RWPE1 (cell line): ENCODE measurements at regions not wholly inside any gene's neighbourhood (a gene's known extent, or its start where the extent isn't known, plus 50 kb on each side); places are given as distances from the start of the nearest gene placed in this dataset.

Experiments used
- CTCF ChIA-PET: fragments of 350-600 bp; sonication (Branson Sonifier 250); formaldehyde crosslinking; extraction: SDS; loops from one replicate; lab custom pipeline; 2021; lab: Yijun Ruan, JAX
- POLR2A ChIA-PET: fragments of 400-600 bp; formaldehyde crosslinking; extraction: SDS; loops from one replicate; lab custom pipeline; 2020; ENCODE audit warnings: antibody characterized with exemption; ENCODE audit not compliant: low non-redundant PET; lab: Yijun Ruan, JAX
- DNase-seq: peaks from one replicate; pipeline ENCODE4 v3.0.0; 2012; ENCODE audit warnings: low spot score
- H3K27ac ChIP-seq: fragments of 450-650 bp; 2 replicates; pipeline ENCODE4 v1.5.1; 2017
- TF ChIP-seq, protein P1 (sequence below): fragments of 450-650 bp; conservative IDR thresholded peaks from 2 replicates; pipeline ENCODE4 v1.5.1; 2017; ENCODE audit warnings: low read depth, mild to moderate bottlenecking

DNA sequence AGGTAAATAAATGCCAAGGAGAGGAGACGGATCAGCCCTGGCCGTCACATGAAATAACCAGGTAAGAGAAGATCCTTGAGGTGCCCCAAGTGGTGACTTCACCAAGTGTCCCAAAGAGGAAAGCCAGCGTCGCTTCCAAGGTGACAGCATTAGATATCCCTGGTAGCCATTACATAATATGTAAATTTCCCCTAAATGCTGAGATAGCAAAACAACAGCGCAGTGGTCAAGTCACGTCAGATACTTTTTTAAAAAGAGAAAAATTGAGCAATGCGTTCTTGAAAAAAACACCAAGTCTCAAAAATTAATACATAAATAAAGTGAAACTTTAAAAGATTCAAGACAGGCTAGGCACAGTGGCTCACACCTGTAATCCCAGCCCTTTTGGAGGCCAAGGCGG is 100.2 kb downstream of the HTR5A start:
- no peak for DNase-seq
- TF ChIP-seq, protein P1, sequence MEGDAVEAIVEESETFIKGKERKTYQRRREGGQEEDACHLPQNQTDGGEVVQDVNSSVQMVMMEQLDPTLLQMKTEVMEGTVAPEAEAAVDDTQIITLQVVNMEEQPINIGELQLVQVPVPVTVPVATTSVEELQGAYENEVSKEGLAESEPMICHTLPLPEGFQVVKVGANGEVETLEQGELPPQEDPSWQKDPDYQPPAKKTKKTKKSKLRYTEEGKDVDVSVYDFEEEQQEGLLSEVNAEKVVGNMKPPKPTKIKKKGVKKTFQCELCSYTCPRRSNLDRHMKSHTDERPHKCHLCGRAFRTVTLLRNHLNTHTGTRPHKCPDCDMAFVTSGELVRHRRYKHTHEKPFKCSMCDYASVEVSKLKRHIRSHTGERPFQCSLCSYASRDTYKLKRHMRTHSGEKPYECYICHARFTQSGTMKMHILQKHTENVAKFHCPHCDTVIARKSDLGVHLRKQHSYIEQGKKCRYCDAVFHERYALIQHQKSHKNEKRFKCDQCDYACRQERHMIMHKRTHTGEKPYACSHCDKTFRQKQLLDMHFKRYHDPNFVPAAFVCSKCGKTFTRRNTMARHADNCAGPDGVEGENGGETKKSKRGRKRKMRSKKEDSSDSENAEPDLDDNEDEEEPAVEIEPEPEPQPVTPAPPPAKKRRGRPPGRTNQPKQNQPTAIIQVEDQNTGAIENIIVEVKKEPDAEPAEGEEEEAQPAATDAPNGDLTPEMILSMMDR: no peak
- POLR2A ChIA-PET: no interaction called here
- CTCF ChIA-PET: no interaction called here
- H3K27ac ChIP-seq: no peak overlapping the region

DNA sequence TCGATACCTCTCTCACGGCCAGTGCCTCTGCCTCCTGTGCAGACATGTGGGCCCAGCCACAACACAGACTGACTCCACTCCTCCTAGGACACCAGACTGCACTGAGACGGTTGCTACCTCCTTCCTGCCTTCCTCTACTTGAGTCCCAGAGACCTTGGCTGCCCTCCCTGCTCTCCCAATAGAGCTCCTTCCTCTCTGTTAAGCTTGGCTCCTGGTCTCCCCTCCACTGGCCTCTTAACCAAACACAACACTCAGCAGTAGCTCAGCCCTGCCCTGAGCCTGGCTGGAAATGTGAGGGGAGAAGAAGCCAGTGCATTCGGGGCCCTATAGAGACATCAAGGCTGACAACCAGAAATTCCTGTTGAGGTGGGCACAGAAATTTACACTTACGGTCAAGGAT is 102.0 kb downstream of the HTR5A start:
- no peak for DNase-seq
- H3K27ac ChIP-seq: no peak overlapping the region
- ChIA-PET CTCF (no interaction called here), POLR2A (no interaction called here)
- TF ChIP-seq, protein P1: no peak

DNA sequence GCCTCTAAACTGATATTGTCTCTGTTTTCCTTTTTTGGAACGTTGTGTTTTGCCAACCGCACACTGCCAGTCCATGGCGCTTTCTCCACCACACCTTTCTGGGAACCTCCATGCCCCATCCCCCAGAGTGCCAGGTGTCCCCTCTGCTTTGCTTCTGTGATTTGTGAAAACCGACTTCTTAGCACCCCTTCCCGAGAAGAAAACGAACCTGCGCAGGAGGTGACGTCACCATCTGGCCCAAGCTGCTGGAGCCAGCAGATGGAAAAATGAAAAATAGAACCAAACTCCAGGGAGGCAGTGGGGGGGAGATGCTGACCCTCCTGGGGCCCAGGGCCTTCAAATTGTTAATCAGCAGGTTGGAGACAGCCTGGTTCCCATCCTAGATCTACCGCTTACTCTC is 103.8 kb downstream of the HTR5A start:
- ChIA-PET CTCF (no interaction called here), POLR2A (no interaction called here)
- no peak for DNase-seq
- no peak overlapping the region for H3K27ac ChIP-seq
- TF ChIP-seq, protein P1: no peak

DNA sequence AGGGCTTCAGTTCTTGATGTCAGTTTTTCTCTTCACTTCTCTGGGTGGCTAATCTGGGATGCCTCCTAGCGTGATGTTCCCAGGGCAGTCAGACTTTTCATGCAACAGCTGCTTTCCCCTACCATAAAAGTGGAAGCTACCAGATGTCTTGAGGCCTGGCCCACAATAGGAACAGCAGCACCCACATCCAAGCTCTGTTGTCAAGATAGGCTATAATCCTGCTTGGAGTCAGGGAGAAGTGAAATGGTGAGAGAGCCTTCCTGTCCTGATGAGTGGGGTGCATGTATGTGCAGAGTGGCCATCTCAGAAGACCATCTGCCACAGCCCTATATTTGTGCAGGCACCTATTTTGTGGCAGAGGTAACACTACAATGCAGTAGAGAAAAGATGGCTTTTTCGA is 108.0 kb downstream of the HTR5A start:
- ChIA-PET POLR2A (no interaction called here), CTCF (no interaction called here)
- no peak for DNase-seq
- no peak overlapping the region for H3K27ac ChIP-seq
- TF ChIP-seq, protein P1: no peak

DNA sequence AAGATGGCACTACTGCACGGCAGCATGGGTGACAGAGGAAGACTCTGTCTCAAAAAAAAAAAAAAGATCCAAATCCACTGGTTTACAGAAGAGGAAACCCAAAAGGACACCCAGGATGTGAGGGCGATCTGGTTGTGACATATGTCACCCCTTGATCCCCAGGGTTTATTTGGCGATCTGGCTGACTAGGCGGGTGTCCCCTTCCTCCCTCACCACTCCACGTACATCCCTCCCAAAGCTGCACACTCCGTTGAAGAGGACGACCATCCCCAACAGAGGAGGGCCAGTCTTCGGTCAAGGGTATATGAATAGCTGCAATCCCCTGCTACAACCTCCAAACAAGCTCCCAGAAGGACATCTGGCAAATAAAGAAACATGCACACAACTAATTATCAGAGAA is 111.6 kb downstream of the HTR5A start:
- DNase-seq: no peak
- TF ChIP-seq, protein P1: no peak
- no peak overlapping the region for H3K27ac ChIP-seq
- ChIA-PET POLR2A (no interaction called here), CTCF (no interaction called here)

DNA sequence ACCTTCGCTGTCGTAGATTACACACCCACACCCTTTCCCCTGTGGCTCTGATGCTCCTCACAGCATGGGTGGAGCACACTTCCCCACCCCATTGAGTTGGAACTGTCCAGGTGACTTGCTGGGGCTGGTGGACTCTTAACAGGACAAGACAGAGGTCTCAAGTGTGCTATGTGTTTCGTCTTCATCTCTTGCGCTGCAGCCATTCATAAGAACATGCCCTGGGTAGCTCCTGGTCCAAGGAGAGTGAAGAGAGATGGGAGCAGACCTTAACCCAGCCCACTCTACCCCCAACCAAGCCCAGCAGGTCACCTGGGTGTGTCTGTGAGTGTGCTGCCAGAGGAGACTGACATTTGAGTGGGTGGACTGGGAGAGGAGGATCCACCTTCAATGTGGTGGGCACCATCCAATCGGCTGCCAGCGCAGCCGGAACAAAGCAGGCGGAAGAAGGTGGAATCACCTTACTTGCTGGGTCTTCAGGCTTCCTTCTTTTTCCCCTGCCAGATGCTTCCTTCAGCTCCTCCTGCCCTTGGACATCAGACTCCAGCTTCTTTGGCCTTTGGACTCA is 112.4 kb downstream of the HTR5A start:
- TF ChIP-seq, protein P1: no peak
- DNase-seq: no peak
- POLR2A ChIA-PET: no interaction called here
- CTCF ChIA-PET: no interaction called here
- no peak overlapping the region for H3K27ac ChIP-seq
